NCI-H2081 (cell line): ENCODE measurements at regions not wholly inside any gene's neighbourhood (a gene's known extent, or its start where the extent isn't known, plus 50 kb on each side); places are given as distances from the start of the nearest gene placed in this dataset.
"Not testable (repeated sequence)": the region's sequence is repeated elsewhere in the genome, so short reads cannot be mapped to it uniquely, and the experiment has no call there.

Experiments used
- DNase-seq, 2 experiments: peaks; one replicate each; lab custom pipeline; 2025; lab: John Stamatoyannopoulos, UW

DNA sequence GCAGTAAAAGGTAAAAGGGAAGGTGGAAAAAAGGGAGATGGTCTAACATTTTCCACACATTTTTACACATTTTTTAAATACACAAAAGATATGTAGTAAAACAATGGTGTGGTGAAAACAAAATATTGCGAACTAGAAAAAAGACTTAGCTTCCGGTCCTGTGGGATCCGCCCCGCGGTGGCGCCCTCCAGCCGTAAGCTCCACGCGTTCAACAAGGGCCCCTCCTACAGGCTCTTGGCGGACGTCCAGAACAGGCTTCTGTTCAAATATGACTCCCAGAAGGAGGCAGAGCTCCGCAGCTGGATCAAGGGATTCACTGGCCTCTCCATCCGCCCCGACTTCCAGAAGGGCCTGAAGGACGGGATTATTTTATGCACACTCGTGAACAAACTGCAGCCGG lies 134.1 kb upstream of the TEKT4 start:
- DNase-seq = peak in 1 of 2 experiments; percentile 71

DNA sequence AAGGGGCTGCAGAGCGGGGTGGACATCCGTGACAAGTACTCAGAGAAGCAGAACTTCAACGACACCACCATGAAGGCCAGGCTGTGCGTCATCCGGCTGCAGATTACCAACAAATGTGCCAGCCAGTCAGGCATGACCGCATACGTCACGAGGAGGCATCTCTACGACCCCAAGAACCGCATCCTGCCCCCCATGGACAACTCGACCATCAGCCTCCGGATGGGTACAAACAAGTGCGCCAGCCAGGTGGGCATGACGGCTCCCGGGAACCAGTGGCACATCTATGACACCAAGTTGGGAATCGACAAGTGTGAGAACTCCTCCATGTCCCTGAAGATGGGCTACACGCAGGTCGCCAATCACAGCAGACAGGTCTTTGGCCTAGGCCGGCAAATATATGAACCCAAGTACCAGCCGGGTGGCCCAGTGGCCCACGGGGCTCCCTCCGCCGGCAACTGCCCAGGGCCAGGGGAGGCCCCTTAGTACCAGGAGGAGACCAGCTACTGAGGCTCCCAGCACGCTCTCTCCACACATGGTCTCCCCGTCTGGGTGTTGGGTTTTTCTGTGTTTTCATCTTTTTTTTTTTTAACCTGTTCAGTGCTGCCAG lies 133.4 kb upstream of the TEKT4 start:
- DNase-seq = not testable (repeated sequence)

DNA sequence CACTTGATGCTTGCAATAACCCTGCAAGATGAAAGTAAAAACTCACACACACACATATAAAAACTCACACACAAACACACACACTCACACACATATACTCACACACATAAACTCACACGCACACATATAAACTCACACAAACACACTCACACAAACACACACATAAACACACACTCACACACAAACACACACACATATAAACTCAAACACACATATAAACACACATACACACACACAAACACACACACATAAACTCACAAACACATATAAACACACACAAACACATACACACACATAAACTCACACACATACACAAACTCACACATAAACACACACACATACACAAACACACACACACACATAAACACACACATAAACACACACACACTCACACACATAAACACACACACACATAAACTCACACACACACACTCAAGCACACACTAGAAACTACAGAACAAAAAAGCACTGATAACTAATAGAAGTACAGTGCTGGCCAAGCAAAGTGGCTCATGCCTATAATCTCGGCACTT lies 117.7 kb upstream of the TEKT4 start:
- no peak for DNase-seq

DNA sequence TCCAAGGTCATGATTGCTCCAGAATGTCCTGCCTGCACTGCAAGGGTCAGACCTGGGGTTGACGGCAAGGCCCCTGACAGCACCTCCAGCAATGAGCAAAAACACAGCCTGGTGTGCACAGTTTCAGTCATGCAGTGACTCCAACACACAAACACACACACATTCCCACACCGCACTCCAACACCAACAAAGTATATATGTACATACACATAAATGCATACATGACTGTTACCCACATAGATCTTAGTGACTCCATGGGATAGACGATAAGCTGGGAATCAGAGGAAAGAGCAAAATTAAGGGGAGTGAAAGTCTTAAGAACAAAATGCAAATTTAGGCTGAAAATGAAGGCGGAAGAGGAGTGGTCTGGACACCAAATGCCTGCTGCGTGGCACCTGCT lies 112.7 kb upstream of the TEKT4 start:
- no peak for DNase-seq

DNA sequence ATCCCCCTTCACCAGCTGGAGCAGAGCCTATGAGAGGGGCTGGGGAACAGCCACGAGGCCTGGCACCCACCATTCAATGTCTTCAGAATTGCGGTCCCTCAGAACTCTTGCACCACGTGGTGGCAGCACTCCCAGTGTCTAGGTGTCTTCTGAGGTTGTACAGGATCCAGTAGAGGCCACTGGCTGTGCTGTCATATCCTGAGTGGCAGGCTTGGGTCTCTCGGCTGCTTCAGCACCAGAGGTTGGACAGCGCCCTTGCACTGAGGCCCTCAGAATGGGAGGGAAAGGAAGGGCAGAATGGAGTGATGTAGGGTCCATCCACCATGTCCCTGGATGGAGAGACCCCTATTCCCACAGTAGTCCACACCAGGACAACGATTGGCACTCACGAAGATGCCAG lies 112.0 kb upstream of the TEKT4 start:
- no peak for DNase-seq

DNA sequence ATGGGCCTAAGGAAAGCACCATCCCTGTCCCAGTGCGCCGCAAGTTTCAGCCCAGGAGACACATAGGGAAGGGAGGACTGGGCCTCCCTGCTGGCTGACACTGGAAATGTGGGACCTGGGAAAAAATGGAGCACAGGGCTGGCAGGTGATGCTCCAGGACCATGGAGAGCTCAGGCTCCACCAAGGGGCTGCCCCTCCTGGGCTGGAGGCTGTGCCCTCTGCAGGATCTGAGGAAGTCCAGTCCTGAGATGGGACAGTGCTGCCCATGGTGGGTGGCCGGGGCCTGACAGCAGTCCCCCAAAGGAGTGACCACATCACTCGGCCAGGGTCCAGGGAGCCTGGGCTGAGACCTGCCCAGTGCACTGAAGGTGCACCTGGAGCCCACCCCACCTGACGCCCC lies 108.6 kb upstream of the TEKT4 start:
- no peak for DNase-seq

DNA sequence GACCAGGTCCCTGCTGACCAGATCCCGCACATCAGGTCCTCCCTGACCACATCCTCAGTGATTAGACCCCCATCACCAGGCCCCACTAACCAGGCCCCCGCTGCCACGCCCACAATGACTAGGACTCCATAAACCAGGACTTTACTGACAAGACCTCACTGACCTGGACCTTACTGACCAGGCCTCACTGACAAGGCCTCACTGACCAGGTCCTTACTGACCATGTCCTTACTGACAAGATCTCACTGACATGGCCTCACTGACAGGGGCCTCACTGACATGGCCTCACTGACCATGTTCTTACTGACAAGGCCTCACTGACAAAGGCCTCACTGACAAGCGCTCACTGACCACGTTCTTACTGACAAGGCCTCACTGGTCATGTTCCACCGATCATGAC lies 107.9 kb upstream of the TEKT4 start:
- DNase-seq = no peak

DNA sequence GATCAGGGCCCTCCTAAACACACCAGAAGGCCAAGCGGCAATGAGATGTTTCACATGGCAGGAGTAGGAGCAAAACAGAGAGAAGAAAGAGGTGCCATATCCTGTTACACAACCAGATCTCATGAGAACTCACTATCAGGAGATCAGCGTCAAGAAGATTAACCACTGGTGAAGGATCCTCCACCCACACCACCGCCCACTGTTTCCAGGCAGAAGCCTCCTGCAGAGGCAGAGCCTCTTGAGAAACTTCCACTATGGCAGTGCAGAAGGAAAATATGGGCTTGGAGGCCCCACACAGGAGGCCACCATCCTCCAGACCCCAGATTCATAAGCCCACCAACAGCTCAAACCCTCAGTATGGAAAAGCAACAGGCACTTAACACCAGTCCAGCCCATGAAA lies 106.9 kb upstream of the TEKT4 start:
- not testable (repeated sequence) for DNase-seq

DNA sequence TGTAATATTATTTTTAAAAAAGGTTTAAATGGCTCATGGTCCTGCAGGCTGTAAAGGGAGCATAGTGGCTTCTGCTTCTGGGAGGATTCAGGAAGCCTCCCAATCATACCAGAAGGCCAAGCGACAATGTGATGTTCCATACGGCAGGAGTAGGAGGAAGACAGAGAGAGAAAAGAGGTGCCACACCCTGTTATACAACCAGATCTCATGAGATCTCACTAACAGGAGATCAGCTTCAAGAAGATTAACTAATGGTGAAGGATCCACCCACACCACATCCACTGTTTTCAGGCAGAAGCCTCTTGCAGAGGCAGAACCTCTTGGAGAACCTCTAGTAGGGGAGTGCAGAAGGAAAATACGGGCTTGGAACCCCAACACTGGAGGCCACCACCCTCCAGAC lies 103.9 kb upstream of the TEKT4 start:
- no peak for DNase-seq

DNA sequence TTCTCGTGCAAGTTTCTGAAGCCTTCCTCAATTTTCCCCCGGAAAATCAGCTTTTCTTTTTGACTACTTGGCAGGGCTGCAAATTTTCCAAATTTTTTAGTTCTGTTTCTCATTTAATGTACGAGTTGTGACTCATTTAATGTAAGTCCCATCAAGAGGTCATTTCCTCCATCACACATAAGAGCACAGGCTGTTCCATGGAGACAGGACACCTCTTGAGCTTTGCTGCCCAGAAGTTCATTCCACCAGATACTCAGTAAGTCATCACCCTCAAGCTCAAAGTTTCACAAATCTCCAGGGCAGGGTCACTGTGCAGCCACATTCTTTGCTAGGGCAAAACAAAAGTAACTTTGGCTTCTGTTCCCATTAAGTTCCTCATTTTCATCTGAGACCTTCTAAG lies 101.5 kb upstream of the TEKT4 start:
- no peak for DNase-seq

DNA sequence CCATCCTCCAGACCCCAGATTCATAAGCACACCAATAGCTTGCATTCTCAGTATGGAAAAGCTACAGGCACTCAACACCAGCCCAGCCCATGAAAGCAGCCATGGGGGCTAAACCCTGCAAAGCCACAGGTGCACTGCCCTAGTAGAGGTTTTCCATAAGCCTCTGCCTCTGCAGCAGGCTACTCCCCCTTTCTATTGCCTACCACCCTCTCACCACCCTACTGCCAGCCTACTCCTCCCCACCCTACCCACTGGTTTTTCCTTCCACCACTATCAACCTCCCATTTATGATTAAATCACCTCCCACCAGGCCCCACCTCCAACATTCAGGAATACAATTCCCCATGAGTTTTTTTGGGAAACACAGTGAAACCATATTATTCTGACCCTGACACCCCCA lies 96.4 kb upstream of the TEKT4 start:
- DNase-seq = no peak

DNA sequence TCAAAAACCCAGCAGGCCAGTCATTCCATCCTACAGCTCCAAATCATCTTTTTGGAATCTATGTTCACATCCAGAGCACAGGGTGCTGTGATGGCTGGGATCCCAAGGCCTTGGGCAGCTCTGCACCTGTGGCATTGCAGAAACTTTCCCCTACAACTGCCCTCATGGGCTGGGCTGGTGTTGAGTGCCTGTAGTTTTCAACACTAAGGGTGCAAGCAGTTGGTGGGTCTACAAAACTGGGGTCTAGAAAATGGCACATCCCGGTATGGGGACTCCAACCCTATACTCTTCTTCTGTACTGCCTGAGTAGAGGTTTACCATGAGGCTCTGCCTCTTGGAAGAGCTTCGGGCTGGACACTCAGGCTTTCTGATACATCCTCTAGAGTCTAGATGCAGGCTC lies 95.2 kb upstream of the TEKT4 start:
- DNase-seq = no peak

DNA sequence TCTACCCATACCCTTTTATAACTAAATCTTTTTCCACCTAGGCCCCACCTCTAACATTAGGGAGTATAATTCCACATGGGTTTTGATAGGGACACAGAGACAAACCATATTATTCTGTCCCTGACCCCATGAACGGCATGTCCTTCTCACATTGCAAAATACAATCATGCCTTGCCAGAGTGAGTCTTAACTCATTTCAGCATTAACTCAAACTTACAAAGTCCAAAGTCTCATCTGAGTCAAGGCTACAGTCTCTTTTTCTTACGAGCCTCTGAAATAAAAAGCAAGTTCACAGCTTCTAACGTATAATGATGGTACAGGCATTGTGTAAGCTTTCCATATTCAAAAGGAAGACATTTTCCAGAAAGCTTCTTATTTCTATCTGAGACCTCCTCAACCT lies 86.1 kb upstream of the TEKT4 start:
- DNase-seq = not testable (repeated sequence)

DNA sequence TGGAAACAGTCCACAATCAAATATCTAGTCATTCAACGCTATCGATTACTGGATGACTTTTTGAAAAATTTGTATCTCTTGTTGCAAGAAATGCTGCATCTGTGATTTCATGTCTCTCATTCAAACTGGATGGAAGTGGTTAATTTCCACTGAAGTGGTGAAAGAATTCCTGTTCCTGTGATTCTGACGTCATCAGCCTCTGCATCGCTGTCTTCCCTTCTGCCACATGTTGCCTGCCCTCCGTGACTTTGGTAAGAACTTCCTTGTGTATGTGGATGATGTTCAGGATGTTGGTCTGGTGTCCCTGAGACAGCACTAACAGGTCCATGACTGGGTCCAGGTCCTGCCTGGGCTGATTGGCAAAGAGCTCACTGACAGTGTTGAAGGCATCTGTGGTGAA lies 84.8 kb upstream of the TEKT4 start:
- DNase-seq = not testable (repeated sequence)

DNA sequence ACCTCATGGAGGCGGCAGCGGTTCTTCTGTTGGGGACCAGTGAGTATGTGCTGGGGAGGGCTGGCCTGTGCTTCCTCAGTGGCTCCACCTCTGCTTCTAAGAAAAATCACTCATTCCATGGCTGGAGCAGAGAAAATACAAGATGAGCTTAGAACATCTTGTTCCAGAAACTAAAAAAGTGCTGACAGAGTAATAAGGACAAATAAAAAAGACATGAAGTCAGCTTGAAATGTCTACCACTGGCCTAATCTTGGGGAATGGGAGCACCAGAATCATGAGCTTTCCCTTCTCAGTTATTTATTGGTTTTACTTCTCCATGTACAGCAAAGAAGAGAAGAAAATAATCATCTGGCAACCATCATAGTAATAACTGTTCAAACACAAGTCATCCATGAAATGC lies 81.1 kb upstream of the TEKT4 start:
- not testable (repeated sequence) for DNase-seq

DNA sequence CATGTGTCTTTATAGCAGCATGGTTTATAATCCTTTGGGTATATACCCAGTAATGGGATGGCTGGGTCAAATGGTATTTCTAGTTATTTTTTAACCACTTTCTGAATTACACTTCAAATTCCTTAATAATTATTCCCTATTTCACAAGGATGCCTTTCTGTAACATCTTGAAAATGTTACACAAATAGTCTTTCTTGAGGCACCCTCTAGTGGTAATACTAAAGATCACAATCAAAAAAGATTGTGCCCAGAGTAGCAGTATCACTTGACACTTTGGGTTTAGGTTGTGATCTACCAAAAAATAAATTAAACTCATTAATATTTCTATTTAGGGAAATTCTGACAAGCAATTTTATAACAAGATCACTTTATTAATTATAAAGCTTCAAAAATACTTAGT lies 74.0 kb upstream of the TEKT4 start:
- peak in 1 of 2 experiments; percentile 2 for DNase-seq
